GM19023 (cell line): ENCODE measurements at regions not wholly inside any gene's neighbourhood (a gene's known extent, or its start where the extent isn't known, plus 50 kb on each side); places are given as distances from the start of the nearest gene placed in this dataset.

Experiments used
- ATAC-seq: cut with Tn5 transposase; IDR thresholded peaks from one replicate; pipeline ENCODE4 v1.9.1; 2021; ENCODE audit warnings: mild to moderate bottlenecking, moderate library complexity; ENCODE audit not compliant: unreplicated experiment

DNA sequence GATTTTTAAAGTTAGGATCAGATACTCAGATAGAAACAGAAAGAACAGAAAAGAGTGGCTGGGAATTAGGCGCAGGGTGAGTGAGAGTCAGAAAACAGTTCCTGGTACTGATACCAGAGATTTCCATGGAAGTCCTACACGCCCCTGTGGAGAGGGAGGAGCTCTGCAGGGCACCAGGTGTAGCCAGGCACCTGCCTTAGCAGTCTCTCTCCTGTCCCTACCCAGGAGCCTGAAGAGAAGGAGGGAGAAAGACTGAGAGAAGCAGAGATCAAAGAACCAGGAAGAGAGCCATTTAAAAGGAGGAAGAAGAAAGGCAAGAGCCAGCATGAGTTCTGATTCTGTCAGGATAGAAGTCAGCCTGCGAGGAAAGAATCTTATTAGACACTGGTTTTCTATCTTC is 65.0 kb downstream of the CBLN1 start:
- no peak for ATAC-seq

DNA sequence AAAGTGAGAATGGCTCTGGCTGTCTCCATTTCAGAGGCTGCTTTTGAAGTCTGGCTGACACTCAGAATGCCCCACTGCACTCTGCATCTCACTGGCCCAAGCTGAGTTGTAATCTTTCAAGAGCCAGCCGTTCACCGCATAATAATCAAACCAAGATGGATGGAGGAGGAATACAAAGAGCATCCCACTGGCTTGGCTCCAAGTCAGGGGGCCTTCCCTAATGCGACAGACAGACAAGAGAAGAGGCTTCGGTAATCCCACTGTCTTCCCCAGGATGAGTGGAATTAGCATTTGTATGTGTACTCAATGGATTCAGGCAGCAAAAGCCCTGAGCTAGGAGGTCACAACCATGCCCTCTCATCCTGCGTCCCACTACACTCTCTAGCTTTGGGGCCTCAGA is 68.0 kb downstream of the CBLN1 start:
- no peak for ATAC-seq

DNA sequence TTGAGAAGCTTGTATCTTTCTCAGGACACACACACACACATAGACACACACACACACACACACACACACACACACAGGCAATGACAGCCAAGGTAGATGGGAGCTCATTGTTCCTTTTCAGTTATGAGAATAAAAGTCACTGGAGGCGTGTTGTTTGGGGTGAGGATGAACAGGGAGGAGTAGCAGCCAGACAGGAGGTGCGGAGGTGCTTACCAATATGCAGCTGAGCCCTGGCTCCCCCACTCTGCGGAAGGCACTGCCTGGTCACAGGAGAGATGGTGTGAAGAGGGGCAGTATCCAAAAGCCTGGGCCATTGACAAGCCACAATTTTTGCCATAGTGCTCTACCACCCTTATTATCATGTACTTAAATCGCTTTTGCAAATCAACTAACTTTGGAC is 77.4 kb downstream of the CBLN1 start:
- ATAC-seq, result no peak

DNA sequence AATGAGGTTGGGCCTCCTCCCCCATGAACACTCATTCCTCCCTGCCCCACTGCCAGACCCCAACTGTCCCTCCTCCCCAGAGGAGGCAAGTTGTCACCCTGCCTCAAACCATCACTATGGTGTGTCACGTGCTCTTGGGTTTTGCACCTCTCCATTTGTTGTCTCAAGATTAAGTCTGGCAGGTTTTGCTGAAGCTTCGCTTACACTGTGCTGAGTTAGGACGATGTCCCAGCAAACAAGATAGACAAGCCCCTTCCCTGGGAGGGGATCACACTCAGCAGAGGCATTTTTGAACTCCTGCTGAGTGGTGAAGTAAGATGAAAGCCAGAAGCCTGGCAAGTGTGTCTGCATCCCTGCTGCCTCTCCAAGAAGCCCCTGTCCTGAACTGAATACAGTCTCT is 78.3 kb downstream of the CBLN1 start:
- ATAC-seq, result no peak

DNA sequence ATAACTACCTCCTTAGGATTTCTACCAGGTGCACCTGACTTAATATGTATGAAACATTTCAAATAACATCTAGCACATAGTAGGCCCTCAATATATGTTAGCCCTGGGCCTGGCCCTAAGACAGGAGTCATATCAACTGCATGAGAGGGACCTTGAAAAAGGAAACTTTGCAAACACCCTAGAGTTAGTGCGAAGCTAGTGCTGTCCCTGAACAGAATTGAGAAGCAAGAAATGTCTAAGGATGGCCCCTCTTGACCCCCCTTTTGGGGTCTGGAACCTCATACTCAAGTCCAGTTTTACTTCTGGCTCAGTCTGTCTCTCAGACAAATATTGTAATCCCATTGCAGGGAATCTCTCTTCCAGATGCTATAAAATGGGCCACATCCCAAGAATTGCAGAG is 80.5 kb downstream of the CBLN1 start:
- ATAC-seq, result no peak

DNA sequence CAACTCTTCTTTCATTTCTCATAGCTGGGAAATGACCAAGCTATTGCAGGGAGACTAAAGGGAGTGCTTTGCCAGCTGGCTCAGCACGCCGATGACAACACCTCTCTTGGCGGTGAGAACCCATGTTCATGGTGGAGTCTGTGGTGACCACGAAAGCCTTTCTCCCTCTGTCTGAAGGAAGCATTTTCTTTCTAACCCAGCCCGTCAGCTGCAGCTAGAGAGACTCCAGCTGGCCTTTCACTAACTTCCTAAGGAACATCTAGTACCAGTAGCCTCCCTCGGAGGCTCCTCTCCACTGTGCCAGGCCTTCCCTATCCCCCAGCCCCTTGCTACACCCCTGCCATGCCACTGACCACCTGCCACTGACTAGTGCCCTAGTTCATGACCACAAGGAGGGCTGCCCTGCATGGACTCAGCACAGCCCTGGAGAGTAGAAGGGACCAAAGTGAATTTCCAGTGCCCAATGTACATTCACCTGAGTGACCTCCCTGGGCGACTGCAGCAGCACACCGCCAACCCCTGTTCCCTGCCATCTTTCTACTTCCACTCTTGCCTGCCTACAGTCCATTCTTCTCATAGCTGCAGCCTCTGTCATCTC is 81.3 kb downstream of the CBLN1 start:
- ATAC-seq, result no peak

DNA sequence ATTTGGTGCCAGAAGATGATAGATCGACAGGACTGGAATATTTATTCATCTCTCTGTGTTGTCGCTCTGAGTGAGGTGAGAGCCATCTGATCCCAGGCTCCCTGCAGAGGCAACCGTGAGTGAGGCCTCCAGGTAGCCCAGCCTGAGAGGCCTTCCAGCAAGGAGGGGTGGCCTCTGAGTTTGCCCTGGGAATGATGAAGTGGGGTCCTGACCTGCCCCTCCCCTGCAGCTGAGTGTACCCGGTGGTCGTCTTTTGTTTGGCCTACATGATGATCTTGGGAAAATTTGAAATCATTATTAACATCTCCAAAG is 86.4 kb downstream of the CBLN1 start:
- ATAC-seq, result no peak

DNA sequence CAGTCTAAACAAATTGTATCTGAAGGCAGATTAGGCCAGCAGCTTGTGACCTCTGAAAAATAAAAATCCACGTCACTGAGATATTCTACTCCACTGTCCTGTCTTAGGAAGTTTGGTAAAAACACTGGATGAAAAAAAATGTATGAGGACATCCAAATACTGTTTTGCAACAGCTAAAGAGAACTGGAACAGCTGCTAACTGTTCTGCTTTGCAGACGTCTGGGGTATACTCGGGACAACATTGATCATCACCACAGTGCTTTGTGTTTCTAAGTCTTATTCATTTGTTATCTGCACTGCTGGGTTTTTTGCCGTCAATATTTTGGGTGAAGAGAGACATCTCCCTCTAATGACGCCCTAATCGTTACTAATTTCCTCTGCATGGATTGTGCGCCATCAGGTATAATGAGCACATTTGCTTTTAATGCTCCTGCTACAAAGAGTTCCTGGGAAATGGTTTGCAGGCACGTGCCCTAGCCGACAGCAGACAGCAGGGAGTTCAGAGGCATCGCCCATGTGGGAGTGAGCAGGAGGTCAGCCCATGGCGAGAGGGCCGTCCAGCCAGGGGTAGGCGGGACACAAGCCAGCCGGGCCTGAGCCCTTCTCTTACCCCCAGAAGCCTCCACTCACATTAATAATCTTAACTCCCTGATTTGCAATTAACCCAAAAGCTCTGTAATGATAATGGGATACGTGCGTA is 87.0 kb downstream of the CBLN1 start:
- no peak for ATAC-seq

DNA sequence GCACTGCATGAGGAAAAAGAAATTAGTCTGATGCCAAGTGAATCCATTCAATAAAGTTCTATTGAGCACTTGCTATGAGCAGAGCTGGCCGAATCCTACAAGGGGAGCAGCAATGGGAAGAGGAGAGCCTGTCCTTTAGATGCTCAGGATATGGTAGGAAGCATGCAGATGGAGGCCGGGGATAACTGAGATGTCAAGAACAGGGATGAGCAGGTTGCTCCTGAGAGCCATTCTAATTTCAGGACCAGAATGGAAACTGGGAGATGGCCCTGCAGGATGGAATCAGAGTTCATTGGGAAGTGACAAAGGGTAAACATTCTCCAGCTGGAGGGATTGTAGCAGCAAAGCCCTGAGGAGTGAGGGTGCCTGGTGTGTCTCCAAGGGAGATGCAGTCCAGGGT is 88.0 kb downstream of the CBLN1 start:
- ATAC-seq, result no peak

DNA sequence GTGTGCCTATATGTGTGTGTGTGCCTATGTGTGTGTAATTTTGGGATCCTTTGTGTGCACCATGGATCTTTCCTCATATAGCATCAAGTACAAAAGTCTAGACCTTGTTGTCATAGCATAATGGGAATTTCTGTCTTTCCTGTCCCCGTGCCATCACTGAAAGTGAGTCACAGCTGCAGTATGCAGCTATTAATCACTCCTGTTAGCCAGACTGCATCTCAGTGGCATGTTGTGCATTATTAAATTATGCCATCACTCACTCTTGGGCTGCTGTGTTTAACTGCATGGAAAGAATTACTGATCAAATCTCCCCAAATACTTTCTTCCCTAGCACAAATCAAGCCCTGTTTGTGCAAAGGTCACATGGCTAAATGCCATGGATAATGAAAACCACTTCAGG is 92.4 kb downstream of the CBLN1 start:
- ATAC-seq, result no peak

DNA sequence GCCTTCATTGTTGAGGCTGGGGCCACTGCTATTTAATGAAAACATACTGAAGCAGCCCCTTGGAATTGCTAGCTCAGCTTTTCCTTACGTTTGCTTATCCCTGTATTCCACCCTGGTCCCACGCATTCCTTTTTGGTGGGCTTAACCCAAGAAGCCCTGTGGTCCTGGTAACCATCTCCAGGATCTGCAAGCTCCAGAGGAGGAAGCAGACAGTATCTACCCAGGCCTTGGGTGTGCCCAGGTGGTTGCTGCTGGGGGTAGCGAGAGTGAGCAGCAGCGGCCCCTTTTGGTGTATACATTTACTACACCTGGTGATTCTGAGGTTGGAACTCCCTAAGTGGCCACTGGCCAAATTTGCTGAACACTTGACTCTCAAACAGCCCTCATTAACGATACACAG is 97.7 kb downstream of the CBLN1 start:
- no peak for ATAC-seq

DNA sequence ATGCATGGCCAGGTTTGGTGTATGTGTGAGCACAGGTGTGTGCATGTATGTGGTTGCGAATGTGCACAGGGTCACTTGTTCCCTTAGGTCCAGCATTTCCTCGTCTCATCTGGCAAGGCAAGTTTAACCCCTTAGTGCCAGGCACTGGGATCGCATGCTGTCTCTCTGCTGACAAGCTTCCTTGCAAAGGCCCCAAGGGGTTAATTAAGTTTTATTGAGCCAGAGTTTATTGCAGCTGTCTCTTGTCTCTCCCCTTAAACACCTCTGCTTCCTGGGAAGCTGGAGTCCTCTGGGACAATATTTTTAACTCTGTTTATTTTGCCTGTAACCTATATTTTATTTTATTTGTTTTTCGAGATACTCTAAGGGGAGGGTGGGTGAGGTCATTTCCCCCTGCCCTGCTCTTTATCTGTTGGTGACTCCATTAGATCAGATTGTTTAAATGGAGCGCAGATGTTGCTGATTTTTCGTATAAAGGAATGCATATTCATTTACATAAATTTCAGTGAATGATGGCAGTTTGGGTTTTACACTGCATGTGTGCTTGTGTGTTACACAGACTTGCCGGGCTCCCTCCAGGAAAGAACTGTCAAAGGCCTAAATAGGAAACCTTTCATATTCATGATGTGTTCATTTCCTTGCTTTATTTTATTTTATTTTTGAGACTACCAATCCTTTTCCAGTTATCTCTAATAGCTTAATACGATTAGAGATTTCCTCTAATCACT is 99.7 kb downstream of the CBLN1 start:
- no peak for ATAC-seq

DNA sequence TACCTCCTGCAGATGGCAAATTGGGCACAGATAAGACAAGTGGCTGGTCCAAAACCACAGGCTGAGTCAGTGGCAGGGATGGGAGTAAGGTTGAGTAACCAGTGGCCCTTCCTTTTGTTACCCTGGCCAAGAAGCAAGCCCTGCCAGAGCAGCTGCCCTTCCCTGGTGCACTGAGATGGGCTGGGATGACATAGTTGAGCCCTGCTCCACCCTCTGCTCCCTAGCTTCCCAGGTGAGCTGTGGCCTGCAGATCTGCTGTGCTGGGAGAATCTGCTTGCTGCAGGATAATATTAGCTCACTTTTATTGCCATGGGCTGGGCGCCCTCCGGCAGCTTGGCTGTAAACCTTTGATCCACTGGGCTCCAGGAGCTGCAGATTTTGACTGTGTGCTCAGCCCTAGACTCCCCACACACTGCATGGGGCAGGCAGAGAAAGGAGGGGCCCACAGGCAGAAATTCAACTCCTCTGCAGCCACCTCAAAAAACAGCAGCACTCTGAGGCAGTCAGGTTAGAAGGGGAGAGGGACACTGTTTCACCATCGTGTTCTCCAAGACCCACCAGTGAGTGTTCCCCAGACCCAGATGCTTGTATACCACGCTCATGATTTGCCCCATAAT is 101.8 kb downstream of the CBLN1 start:
- no peak for ATAC-seq

DNA sequence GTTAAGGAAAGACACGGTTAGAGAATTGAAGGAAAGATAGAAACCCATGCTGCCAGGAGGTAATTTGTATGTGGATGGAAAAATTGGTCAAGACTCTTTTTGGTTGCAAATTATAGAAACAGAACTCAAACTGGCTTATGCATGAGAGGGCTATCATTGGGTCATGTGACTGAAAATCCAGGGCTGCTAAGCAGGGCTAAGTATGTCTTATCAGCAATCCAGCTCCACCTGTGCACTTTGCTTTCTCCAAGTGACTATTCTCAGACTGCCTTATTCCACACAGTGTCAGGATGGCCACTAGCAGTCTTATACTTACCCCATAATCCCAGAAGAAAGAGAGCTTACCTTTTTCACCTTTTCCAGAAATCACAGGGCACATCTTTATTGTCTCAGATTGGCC is 113.5 kb downstream of the CBLN1 start:
- no peak for ATAC-seq

DNA sequence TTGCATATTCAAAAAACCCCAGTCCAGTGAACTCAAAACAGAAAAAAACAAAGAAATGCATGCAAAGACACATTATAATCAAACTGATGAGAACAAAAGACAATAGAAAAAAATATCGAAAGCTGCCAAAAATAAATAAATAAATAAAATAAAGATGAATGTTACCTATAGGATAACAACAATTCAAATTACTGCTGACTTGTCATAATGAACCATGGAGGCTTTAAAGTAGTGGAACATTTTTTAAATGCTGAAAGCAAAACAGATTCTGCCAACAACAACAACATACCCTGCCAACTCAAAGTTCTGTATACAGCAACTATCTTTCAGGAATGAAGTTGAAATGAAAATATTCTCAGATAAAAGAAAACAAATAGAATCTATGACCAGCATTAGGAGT is 116.6 kb downstream of the CBLN1 start:
- ATAC-seq, result no peak

DNA sequence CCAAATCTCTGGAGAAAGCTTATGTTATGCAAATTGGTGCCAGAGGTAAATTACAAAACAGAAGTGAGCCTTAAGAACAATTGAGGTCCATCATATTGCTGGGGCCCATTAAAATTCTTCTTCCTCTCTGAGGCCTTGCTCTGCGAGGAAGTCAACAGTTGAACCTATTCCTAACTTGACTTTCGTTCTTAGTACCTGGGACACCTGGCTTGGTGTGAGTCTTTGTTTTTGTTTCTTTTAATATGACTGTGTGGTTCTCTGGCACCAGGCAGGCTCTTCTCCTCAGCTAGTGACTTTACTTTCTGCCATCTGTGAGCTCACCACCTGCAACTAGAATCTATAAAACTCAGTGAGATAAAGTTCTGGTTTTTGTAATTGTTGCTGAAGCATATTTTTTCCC is 120.4 kb downstream of the CBLN1 start:
- ATAC-seq, result no peak

DNA sequence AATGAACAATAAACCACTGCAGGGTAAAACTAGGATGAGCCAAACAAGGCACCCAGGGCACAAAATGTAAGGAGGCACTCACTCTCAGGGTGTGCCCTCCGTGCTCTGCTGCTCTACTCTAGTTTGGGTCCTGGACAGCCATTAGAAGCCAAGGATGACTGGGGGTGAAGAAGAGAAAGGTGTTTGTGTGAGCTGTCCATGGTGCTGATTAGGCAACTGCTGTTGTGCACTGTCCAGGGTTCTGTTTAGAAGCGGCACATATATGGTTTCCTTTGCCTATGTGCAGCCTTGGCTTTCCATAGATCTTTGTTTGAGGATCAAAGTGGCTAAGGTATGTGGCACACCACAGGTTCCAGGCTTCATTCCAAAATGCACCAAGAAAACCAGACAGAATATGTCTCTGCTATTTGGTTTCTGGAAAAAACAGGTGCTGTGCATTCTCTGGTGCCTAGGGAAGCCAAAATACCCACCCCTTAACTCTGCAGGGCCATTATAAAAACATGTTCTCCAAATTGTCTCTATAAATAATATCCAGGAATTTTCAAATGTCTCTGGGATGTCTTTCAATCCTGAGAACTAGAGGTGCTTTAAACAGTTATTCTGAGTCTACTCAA is 123.5 kb downstream of the CBLN1 start:
- ATAC-seq, result no peak

DNA sequence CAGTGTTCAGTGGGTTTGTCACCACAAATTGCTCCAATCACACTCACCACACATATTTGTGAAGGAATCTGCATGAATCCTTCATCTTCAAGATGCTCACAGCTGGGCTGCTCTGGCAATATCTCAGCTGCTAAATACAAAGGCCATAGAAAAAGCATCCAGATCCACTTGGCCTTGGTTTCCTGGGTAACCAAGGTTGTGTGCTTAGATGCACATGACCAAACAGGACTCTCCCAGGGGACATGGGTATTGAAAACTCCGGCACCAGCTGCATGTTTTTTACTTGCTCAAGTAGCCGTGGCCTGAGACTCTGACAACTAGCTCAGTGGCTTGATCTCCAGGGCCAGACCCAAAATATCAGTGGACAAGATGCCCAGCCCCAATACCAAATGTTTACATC is 131.3 kb downstream of the CBLN1 start:
- no peak for ATAC-seq

DNA sequence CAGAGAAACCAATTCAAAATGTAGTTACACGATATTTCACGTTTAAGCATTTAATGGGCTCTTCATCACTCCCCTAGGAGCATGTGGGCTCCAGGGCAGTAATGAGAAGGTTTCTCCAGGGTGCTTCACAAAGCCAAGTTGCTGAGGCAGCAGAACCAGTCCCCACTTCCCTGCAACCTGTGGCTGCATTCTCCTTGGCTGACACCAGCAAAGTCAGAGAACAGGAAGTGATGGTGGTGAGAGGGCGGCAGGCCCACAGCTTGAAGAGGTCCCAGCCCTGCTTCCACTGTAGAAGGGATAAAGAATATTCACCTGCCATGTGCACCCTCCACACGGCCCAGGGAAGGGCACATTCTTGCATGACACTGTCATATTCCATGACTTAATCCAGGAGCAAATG is 133.2 kb downstream of the CBLN1 start:
- no peak for ATAC-seq

DNA sequence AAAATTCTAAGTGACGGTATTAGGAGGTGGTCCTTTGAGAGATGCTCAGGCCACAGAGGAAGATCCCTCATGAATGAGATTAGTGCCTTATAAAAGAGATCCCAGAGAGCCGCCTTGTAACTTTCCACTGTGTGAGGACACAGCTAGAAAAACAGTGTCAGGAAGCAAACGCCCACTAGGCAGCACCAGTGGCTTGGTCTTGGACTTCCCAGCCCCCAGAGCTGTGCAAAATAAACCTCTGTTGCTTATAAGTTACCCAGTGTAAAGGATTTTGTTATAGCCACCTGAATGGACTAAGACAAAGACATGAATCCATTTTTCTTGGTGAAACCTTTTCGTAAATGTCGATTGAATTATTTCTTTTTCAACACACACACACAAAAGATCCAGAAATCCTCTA is 141.0 kb downstream of the CBLN1 start:
- ATAC-seq, result no peak

DNA sequence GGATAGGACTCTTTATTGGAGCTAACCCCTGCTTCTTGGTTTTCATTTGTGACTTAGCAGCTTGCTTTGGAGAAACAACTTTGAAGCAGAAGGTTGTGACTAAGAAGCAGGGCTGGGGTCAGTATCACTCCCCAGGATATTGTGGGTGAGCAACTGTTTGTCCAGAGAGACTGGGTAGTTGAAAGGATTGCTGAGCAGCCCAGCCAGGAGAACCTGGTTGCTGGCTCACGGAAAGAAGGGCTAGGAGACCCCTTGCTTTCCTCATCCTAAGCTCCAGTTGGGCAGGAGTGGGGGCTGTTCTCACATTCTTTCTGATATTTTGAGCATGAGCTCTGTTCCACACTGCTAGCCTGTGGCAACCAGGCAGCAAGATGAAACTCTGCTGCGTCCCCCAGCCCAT is 151.2 kb downstream of the CBLN1 start:
- ATAC-seq, result no peak

DNA sequence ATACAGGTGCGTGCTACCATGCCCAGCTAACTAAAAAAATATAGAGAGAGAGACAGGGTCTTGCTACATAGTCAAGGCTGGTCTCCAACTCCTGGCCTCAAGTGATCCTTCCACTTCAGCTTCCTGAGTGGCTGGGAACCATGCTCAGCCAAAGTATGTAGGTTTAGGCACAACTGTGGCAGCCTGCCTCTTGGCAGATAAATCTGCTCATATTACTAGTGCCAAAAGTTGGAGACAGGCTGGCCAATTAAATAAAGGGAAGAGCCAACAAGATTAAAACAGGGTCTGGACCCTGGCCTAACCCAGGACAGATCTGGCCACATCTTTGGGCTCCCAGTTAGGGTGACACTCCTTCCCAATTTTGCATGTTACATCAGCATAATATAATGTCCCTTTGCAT is 151.7 kb downstream of the CBLN1 start:
- no peak for ATAC-seq
